ENCODE measurements at regions not wholly inside any gene's neighbourhood (a gene's known extent, or its start where the extent isn't known, plus 50 kb on each side); places are given as distances from the start of the nearest gene placed in this dataset.

- no peak for TF ChIP-seq CTCF (IDR thresholded peaks at IDR 0.05; ENCODE audit: low read depth, low read length)
- Histone ChIP-seq H3K27me3 (no peaks in the 10 kb centered on the region), H3K27ac (no peak overlapping the region), H3K9me3 (ENCODE audit: low read depth) (no peaks in the 10 kb centered on the region), H3K36me3 (no peaks in the 10 kb centered on the region), H3K4me1 (ENCODE audit: low read depth) (no peaks in the 10 kb centered on the region), H3K4me3 (no peak overlapping the region)
- peak in 1 of 2 donors; percentile 56 for DNase-seq (ENCODE audit: low read depth in 1 of 2, low spot score in 1 of 2)
Observed at GRCh38 chr12:19778797-19779196, 339.5 kb downstream of the AEBP2 start.

GRCh38 chr12:19779395-19780056, 340.2 kb downstream of the AEBP2 start:
- peak; percentile 1 for TF ChIP-seq CTCF (IDR thresholded peaks at IDR 0.05; ENCODE audit: low read depth, low read length)
- Histone ChIP-seq H3K4me1 (ENCODE audit: low read depth) (no peaks in the 10 kb centered on the region), H3K36me3 (no peaks in the 10 kb centered on the region), H3K27ac (no peak overlapping the region), H3K9me3 (ENCODE audit: low read depth) (no peaks in the 10 kb centered on the region), H3K4me3 (no peak overlapping the region), H3K27me3 (no peaks in the 10 kb centered on the region)
- peak; percentile 44 to 65 for DNase-seq (ENCODE audit: low read depth in 1 of 2, low spot score in 1 of 2)

GRCh38 chr12:19780460-19780859, 341.2 kb downstream of the AEBP2 start:
- TF ChIP-seq CTCF (IDR thresholded peaks at IDR 0.05; ENCODE audit: low read depth, low read length), result no peak
- DNase-seq (ENCODE audit: low read depth in 1 of 2, low spot score in 1 of 2), result no peak
- Histone ChIP-seq H3K4me1 (ENCODE audit: low read depth) (no peaks in the 10 kb centered on the region), H3K27me3 (no peaks in the 10 kb centered on the region), H3K4me3 (no peak overlapping the region), H3K36me3 (no peaks in the 10 kb centered on the region), H3K9me3 (ENCODE audit: low read depth) (no peaks in the 10 kb centered on the region), H3K27ac (no peak overlapping the region)

GRCh38 chr12:19783547-19784444, 344.5 kb downstream of the AEBP2 start:
- Histone ChIP-seq H3K27me3 (no peaks in the 10 kb centered on the region), H3K36me3 (no peaks in the 10 kb centered on the region), H3K9me3 (ENCODE audit: low read depth) (no peaks in the 10 kb centered on the region), H3K4me1 (ENCODE audit: low read depth) (no peaks in the 10 kb centered on the region), H3K27ac (no peak overlapping the region), H3K4me3 (no peak overlapping the region)
- TF ChIP-seq CTCF (IDR thresholded peaks at IDR 0.05; ENCODE audit: low read depth, low read length), result no peak
- DNase-seq (ENCODE audit: low read depth in 1 of 2, low spot score in 1 of 2), result no peak

- Histone ChIP-seq H3K27me3 (no peaks in the 10 kb centered on the region), H3K4me3 (no peak overlapping the region), H3K27ac (no peak overlapping the region), H3K9me3 (ENCODE audit: low read depth) (no peaks in the 10 kb centered on the region), H3K4me1 (ENCODE audit: low read depth) (no peaks in the 10 kb centered on the region), H3K36me3 (no peaks in the 10 kb centered on the region)
- DNase-seq (ENCODE audit: low read depth in 1 of 2, low spot score in 1 of 2), result no peak
- no peak for TF ChIP-seq CTCF (IDR thresholded peaks at IDR 0.05; ENCODE audit: low read depth, low read length)
Observed at GRCh38 chr12:19792028-19792427, 352.7 kb downstream of the AEBP2 start.

Data from cardiac muscle cell (in vitro differentiated cells and primary cell).